Psoas muscle (tissue), 7 donors: ENCODE measurements at regions not wholly inside any gene's neighbourhood (a gene's known extent, or its start where the extent isn't known, plus 50 kb on each side); places are given as distances from the start of the nearest gene placed in this dataset.

ENCODE experiments used
- ATAC-seq, 4 donors: fragments of 200-7000 bp; cut with Tn5 transposase; one replicate each; pipeline ENCODE4 v1.9.1; 2020; ENCODE audit warnings: moderate library complexity in 3 of 4, mild to moderate bottlenecking in 2 of 4
- DNase-seq, 2 donors: peaks; one replicate each; pipeline ENCODE4 v3.0.0-alpha.2; 2020
- H3K27ac ChIP-seq: fragments of 200-600 bp; one replicate; pipeline ENCODE4 v1.8.0; 2022
- H3K27me3 ChIP-seq, 3 donors: fragments of 200-600 bp in 1 of 3; one replicate each; pipeline versions ENCODE4 v1.6.1 to v1.8.0; 2013 to 2022; ENCODE audit warnings: low read length in 2 of 3, mild to moderate bottlenecking in 2 of 3, moderate library complexity in 1 of 3; ENCODE audit not compliant: insufficient read depth in 3 of 3
- H3K36me3 ChIP-seq, 2 donors: fragments of 200-600 bp in 1 of 2; one replicate each; pipeline versions ENCODE4 v1.6.1 to v1.8.0; 2013 to 2022; ENCODE audit warnings: low read depth in 1 of 2, mild to moderate bottlenecking in 1 of 2, moderate library complexity in 1 of 2; ENCODE audit not compliant: insufficient read depth in 1 of 2
- H3K4me1 ChIP-seq: fragments of 200-600 bp; one replicate; pipeline ENCODE4 v1.8.0; 2022
- H3K4me3 ChIP-seq: fragments of 200-600 bp; one replicate; pipeline ENCODE4 v1.8.0; 2022; ENCODE audit warnings: mild to moderate bottlenecking
- H3K9me3 ChIP-seq: fragments of 200-600 bp; one replicate; pipeline ENCODE4 v1.8.0; 2022
- WGBS, 3 donors: extraction: QIAGEN DNeasy Blood & Tissue Kit; methylation state at CpG; one replicate each; pipeline versions ENCODE4 v1.1.6 to v1.1.7; 2013; 5-methylcytosine and 5-hydroxymethylcytosine counted together
- intact Hi-C, 2 donors: fragments of 100-400 bp; cut with DNase I; formaldehyde crosslinking; loops; one replicate each; pipeline versions ENCODE4 v1.11.0 to v1.14.2; 2022
- TF ChIP-seq, protein P1 (sequence below): fragments of 200-600 bp; IDR thresholded peaks from one replicate; pipeline ENCODE4 v1.8.0; 2022; ENCODE audit warnings: antibody characterized with exemption
- donor health status: healthy with polysubstance abuse.
- donor health status: DM: no; HTN: no; CAD: no; lungs with moderate emphysema.
- donor health status: Bipolar disorder and iron deficiency.
- donor health status: healthy.
- donor health status: DM: yes; HTN: yes; CAD: no.
- donor health status: DM: no; HTN: no; CAD: no.
- donor health status: DM: yes; HTN: yes; CAD: no.

DNA sequence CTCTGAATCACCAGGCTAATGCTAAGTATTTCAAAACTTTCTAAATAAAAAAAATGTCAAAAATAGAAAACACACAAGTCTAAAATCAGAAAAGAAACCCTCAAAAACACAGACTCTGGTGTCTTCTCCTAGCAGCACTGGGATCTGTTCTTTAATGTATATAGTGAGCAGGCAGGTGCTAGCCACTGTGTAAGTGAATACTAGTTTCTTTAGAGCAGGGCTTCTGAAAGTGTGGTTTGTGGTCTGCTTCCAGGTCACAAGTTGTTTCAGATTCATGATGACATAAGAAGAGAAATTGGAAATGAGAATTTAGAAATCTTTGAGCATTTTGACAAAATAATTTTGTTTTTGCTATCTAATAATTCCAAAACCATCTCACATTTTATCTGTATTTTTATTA lies 763.1 kb downstream of the USP25 start:
- H3K27me3 ChIP-seq, result no peaks in the 10 kb centered on the region
- H3K27ac ChIP-seq, result no peak overlapping the region
- H3K4me1 ChIP-seq, result peaks cover 17% of the 10 kb centered on the region
- peak in 1 of 4 donors; percentile 38 for ATAC-seq
- H3K36me3 ChIP-seq, result no peaks in the 10 kb centered on the region
- no peaks in the 10 kb centered on the region for H3K9me3 ChIP-seq
- H3K4me3 ChIP-seq, result no peak overlapping the region
- no peak for DNase-seq
- TF ChIP-seq, protein P1, sequence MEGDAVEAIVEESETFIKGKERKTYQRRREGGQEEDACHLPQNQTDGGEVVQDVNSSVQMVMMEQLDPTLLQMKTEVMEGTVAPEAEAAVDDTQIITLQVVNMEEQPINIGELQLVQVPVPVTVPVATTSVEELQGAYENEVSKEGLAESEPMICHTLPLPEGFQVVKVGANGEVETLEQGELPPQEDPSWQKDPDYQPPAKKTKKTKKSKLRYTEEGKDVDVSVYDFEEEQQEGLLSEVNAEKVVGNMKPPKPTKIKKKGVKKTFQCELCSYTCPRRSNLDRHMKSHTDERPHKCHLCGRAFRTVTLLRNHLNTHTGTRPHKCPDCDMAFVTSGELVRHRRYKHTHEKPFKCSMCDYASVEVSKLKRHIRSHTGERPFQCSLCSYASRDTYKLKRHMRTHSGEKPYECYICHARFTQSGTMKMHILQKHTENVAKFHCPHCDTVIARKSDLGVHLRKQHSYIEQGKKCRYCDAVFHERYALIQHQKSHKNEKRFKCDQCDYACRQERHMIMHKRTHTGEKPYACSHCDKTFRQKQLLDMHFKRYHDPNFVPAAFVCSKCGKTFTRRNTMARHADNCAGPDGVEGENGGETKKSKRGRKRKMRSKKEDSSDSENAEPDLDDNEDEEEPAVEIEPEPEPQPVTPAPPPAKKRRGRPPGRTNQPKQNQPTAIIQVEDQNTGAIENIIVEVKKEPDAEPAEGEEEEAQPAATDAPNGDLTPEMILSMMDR, result no peak
- intact Hi-C loops, result no loop called here

DNA sequence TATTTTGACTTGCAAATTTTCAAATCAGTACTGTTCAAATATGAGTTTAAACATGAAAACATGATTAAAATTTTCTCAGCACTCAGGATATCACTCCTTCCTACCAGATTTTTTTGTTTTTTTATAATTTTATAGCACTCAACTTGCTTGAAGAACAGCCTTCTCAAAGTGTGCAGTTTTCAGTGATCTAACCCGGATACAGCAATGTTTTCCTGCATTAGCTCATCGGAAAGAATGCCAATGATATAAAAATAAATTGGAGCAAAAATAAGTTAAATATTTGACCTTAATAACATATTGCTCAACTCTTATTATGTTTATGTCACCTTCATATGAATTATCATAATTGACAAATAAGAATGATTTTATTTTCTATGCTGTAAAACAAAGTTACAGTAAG lies 766.8 kb downstream of the USP25 start:
- DNase-seq (no peak), ATAC-seq (no peak)
- TF ChIP-seq, protein P1, result no peak
- no peak overlapping the region for H3K4me3 ChIP-seq
- intact Hi-C loops, result no loop called here
- no peaks in the 10 kb centered on the region for H3K9me3 ChIP-seq
- peaks cover 10% of the 10 kb centered on the region for H3K4me1 ChIP-seq
- 39 to 57% (median 46%) methylated on average over 2 of the region's 2 CpGs for WGBS, 3 donors
- H3K27ac ChIP-seq, result no peak overlapping the region
- no peaks in the 10 kb centered on the region for H3K36me3 ChIP-seq
- H3K27me3 ChIP-seq, result no peaks in the 10 kb centered on the region

DNA sequence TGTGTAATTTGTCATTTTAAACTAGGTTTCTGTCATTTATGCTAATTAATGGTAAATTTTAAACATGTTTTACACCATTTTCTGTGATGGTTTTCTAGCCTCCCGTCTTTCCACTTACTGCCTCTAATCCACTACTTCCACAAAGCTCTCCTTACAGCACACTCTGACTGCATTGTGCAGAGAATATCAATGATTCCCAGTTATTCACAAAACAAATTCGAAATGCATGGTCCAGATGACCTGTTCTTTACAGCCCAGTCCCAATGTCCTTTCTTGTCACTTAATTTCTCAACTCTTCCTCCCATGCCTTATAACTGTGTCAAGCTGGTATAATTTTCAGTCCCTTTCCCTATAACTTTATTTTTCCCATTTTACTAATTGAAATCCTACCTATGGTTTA lies 770.5 kb downstream of the USP25 start:
- 86 to 95% (median 94%) methylated on average over 2 of the region's 2 CpGs for WGBS, 3 donors
- Histone ChIP-seq H3K9me3 (no peaks in the 10 kb centered on the region), H3K4me3 (no peak overlapping the region), H3K4me1 (no peaks in the 10 kb centered on the region), H3K27me3 (no peaks in the 10 kb centered on the region), H3K27ac (no peak overlapping the region), H3K36me3 (no peaks in the 10 kb centered on the region)
- no peak for ATAC-seq
- TF ChIP-seq, protein P1, result no peak
- intact Hi-C loops, result no loop called here
- no peak for DNase-seq

DNA sequence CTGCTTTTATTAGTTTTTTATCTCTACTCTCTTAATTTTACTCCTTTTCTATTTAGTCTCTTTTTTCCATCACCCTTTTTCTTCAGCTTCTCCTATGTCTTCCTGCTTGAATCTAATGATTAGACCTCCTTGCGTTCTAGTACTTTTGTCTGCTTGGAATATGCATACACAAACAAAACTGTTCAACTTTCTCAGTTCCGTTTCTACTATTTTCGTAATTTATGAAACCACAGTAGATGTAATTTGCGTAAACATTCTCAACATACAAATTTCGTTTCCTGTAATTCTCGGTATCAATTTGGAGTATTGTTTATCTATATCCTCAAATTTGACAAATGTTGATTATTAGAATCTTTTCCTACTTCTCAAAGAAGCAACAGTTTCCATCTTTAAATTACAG lies 772.5 kb downstream of the USP25 start:
- H3K9me3 ChIP-seq, result no peaks in the 10 kb centered on the region
- DNase-seq (no peak), ATAC-seq (no peak)
- no peak overlapping the region for H3K27ac ChIP-seq
- TF ChIP-seq, protein P1, result no peak
- no peaks in the 10 kb centered on the region for H3K4me1 ChIP-seq
- 97 to 98% (median 97%) methylated on average over 6 of the region's 6 CpGs for WGBS, 3 donors
- no peaks in the 10 kb centered on the region for H3K36me3 ChIP-seq
- no peaks in the 10 kb centered on the region for H3K27me3 ChIP-seq
- intact Hi-C loops, result no loop called here
- no peak overlapping the region for H3K4me3 ChIP-seq

DNA sequence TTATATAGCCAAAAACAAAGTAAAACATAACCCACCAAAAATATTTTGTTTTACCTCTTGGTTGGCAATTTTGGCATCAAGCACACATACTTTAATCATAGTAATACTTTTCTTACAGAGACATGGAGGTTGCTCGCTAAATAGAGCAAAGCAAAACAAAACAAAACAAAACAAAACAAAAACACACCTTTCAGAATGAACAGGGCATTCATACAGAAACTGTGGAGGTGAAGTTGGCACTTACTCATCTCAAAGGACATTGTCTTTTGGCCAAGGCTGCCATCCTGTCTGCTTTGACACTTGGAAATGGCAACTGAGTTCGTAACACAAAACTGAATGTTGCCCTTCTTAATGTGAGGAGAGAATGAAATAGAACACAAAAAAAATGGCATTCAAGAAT lies 773.1 kb downstream of the USP25 start:
- Histone ChIP-seq H3K36me3 (no peaks in the 10 kb centered on the region), H3K27me3 (no peaks in the 10 kb centered on the region), H3K27ac (no peak overlapping the region), H3K9me3 (no peaks in the 10 kb centered on the region), H3K4me1 (no peaks in the 10 kb centered on the region), H3K4me3 (no peak overlapping the region)
- TF ChIP-seq, protein P1, result no peak
- 90 to 93% (median 92%) methylated on average over 2 of the region's 2 CpGs for WGBS, 3 donors
- DNase-seq (no peak), ATAC-seq (no peak)
- intact Hi-C loops, result no loop called here
